ENCODE measurements at regions not wholly inside any gene's neighbourhood (a gene's known extent, or its start where the extent isn't known, plus 50 kb on each side); places are given as distances from the start of the nearest gene placed in this dataset.

DNA sequence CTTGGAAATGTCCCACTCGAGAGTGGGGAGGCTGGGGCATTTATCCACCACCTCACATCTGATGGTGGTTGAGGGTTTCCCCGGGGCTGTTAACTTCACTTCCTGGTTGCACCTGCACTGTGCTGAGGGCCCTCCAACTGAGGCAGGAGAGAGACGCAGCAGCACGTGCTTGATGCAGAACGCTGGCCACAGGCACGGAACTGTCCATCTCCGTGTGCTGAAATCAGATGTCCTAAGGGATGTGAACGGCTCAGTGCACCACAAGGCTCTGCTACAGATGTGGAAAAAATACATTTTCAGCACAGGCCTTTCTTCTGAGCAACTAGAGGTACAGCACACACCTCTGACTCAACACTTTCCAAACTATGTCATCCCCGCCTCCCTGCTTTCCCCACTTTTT, 114.8 kb upstream of the C16orf82 start:
- Mint-ChIP-seq H3K9me3 (no peaks in the 10 kb centered on the region), H3K27me3 (ENCODE audit: low read depth) (peaks cover 39% of the 10 kb centered on the region), H3K4me3 (no peak overlapping the region), H3K4me1 (no peaks in the 10 kb centered on the region), H3K36me3 (ENCODE audit: low read depth) (no peaks in the 10 kb centered on the region), H3K27ac (no peak overlapping the region)
- TF ChIP-seq CTCF (IDR thresholded peaks at IDR 0.05; ENCODE audit: unreplicated experiment in 3 of 3): no peak

DNA sequence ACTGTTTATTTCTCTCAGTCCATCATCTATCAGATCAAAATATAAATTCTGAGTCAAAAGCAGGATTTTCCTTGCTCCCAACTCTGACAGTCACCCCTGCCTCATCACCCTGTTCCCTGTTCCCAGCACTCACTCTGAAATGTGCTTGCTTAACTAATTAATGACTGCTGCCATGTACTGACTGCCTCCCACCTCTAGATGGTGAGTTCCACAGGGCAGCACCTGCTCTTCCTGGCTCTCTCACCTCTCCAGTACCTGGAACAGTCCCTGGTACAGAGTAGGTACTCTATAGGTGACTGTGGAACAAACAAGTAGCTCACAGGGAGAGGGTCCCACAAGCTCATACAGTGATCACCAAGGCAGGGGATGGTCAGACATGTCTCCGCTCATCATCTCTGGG, 114.3 kb upstream of the C16orf82 start:
- no peak overlapping the region for H3K4me3 Mint-ChIP-seq
- no peaks in the 10 kb centered on the region for H3K9me3 Mint-ChIP-seq
- no peak overlapping the region for H3K27ac Mint-ChIP-seq
- H3K36me3 Mint-ChIP-seq (ENCODE audit: low read depth): no peaks in the 10 kb centered on the region
- no peak for TF ChIP-seq CTCF (IDR thresholded peaks at IDR 0.05; ENCODE audit: unreplicated experiment in 3 of 3)
- no peaks in the 10 kb centered on the region for H3K4me1 Mint-ChIP-seq
- H3K27me3 Mint-ChIP-seq (ENCODE audit: low read depth): peaks cover 39% of the 10 kb centered on the region

DNA sequence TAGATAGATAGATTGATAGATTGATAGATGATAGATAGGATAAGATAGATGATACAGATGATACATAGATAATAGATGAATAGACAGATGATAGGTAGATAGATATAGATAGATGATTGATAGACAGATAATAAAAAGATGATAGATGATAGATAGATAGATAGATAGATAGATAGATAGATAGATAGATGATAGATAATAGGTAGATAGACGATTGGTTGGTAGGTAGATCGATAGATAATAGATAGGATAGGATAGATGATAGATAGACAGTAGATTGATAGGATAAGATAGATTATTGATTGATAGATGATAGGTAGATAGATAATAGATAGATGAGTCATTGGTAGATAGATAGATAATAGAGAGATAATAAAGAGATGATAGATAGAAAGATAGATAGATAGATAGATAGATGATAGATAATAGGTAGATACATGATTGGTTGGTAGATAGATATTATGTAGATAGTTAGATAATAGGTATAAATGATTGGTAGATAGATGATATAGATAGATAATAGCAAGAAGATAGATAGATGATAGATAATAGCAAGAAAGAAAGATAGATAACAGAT, 109.4 kb upstream of the C16orf82 start:
- no peak overlapping the region for H3K4me3 Mint-ChIP-seq
- TF ChIP-seq CTCF (IDR thresholded peaks at IDR 0.05; ENCODE audit: unreplicated experiment in 3 of 3): no peak

DNA sequence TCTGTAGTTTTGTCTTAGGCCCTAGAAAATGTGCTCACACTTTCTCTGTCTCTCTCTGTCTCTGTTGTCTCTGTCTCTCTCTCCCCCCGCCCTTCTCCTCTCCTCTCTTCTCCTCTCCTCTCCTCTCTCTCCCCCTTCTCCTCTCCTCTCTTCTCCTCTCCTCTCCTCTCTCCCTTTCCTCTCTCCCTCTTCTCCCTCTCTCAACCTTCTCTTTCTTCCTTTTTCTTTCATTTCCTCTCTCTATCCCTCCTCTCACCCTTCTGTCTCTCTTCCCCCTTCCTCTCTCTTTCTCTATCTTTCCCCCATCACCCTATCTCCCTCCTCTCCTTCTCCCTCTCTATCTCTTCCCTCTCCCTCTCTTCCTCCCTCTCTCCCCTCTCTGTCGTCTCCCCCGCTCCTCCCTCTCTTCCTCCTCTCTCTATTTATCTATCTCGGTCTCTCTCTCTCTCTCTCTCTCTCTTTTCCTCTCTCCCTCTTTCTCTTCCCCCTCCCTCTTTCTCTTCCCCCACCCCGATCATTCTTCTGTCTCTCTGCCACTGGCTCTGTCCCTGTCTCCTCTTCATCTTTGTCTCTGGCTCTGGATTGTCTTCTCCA, 107.2 kb upstream of the C16orf82 start:
- Mint-ChIP-seq H3K36me3 (ENCODE audit: low read depth) (no peaks in the 10 kb centered on the region), H3K4me1 (peaks cover 4% of the 10 kb centered on the region), H3K4me3 (no peak overlapping the region), H3K27ac (peak overlapping the region in 1 of 3 experiments; percentile 14), H3K27me3 (ENCODE audit: low read depth) (peaks cover 4% of the 10 kb centered on the region), H3K9me3 (no peaks in the 10 kb centered on the region)
- no peak for TF ChIP-seq CTCF (IDR thresholded peaks at IDR 0.05; ENCODE audit: unreplicated experiment in 3 of 3)

More for the DNA sequence above, 109.4 kb upstream of the C16orf82 start:
- Mint-ChIP-seq H3K36me3 (ENCODE audit: low read depth) (no peaks in the 10 kb centered on the region), H3K4me1 (peaks cover 4% of the 10 kb centered on the region), H3K9me3 (no peaks in the 10 kb centered on the region), H3K27ac (no peak overlapping the region), H3K27me3 (ENCODE audit: low read depth) (peaks cover 15% of the 10 kb centered on the region)

- H3K27ac Mint-ChIP-seq: no peak overlapping the region
- TF ChIP-seq CTCF (IDR thresholded peaks at IDR 0.05; ENCODE audit: unreplicated experiment in 3 of 3): no peak
- no peaks in the 10 kb centered on the region for H3K9me3 Mint-ChIP-seq
- H3K4me3 Mint-ChIP-seq: no peak overlapping the region
- no peaks in the 10 kb centered on the region for H3K27me3 Mint-ChIP-seq (ENCODE audit: low read depth)
- peaks cover 4% of the 10 kb centered on the region for H3K4me1 Mint-ChIP-seq
- no peaks in the 10 kb centered on the region for H3K36me3 Mint-ChIP-seq (ENCODE audit: low read depth)
Observed at GRCh38 chr16:26961459-26961858, 105.3 kb upstream of the C16orf82 start.

DNA sequence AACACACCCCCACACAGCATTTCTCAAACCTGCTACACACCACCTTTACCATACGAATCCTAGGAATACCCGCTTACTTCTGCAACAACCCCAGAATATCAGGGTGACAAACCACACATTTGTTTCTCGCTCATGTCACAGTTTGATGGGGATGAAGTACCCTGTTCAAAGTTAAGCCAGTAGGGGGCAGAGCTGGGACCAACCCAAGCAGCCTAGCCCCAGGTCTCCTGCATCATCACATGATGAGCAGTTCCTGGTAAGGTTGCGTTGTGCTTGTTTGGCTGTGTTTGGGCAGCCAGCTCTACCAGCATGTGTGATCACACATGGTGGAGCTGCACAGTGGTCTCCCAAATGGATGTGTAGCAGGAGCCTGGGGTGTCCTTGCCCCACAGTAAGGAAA, 103.6 kb upstream of the C16orf82 start:
- Mint-ChIP-seq H3K36me3 (ENCODE audit: low read depth) (no peaks in the 10 kb centered on the region), H3K4me3 (no peak overlapping the region), H3K27me3 (ENCODE audit: low read depth) (no peaks in the 10 kb centered on the region), H3K9me3 (no peaks in the 10 kb centered on the region), H3K27ac (no peak overlapping the region), H3K4me1 (peaks cover 4% of the 10 kb centered on the region)
- TF ChIP-seq CTCF (IDR thresholded peaks at IDR 0.05; ENCODE audit: unreplicated experiment in 3 of 3): no peak
